Neural cell (in vitro differentiated cells): ENCODE measurements at regions not wholly inside any gene's neighbourhood (a gene's known extent, or its start where the extent isn't known, plus 50 kb on each side); places are given as distances from the start of the nearest gene placed in this dataset.

Experiments
- H2AFZ ChIP-seq: fragments of 200-600, 300-800 bp; sonication (generic), shearing (Covaris generic); 2 replicates; pipeline ENCODE4 v1.6.0; 2014; ENCODE audit warnings: low read depth, mild to moderate bottlenecking, antibody characterized with exemption, low read length, moderate library complexity
- H3F3A ChIP-seq: fragments of 200-600 bp; shearing (Covaris generic); 2 replicates; pipeline ENCODE4 v1.6.1; 2016; ENCODE audit warnings: mild to moderate bottlenecking, moderate library complexity, mixed read lengths, antibody characterized with exemption, low read length; ENCODE audit not compliant: insufficient read depth, poor library complexity, severe bottlenecking
- H3K27ac ChIP-seq: fragments of 200-600, 300-800 bp; sonication (generic), shearing (Covaris generic); 2 replicates; pipeline ENCODE4 v1.5.1; 2014; ENCODE audit warnings: mild to moderate bottlenecking, low read length, moderate library complexity
- H3K27me3 ChIP-seq: fragments of 300-800, 200-600 bp; sonication (generic), shearing (Covaris generic); 2 replicates; pipeline ENCODE4 v1.6.0; 2014; ENCODE audit warnings: mild to moderate bottlenecking, low read depth, low read length, moderate library complexity; ENCODE audit not compliant: insufficient read depth
- H3K36me3 ChIP-seq: fragments of 300-800, 200-600 bp; sonication (generic), shearing (Covaris generic); 2 replicates; pipeline ENCODE4 v1.5.1; 2014; ENCODE audit warnings: mild to moderate bottlenecking, antibody characterized with exemption, low read length, moderate library complexity; ENCODE audit not compliant: insufficient read depth
- H3K4me2 ChIP-seq: fragments of 300-800, 200-600 bp; sonication (generic), shearing (Covaris generic); 2 replicates; pipeline ENCODE4 v1.6.0; 2014; ENCODE audit warnings: mild to moderate bottlenecking, low read length
- H3K4me3 ChIP-seq: fragments of 300-800, 200-600 bp; sonication (generic), shearing (Covaris generic); 2 replicates; pipeline ENCODE4 v1.5.1; 2014; ENCODE audit warnings: mild to moderate bottlenecking, low read length, moderate library complexity
- H3K79me2 ChIP-seq: fragments of 200-600 bp; shearing (Covaris generic); replicated peaks from 2 replicates; pipeline ENCODE4 v1.6.0; 2014; ENCODE audit warnings: mild to moderate bottlenecking, low read length, moderate library complexity; ENCODE audit not compliant: insufficient read depth
- H3K9ac ChIP-seq: fragments of 300-800, 200-600 bp; sonication (generic), shearing (Covaris generic); 2 replicates; pipeline ENCODE4 v1.6.1; 2016; ENCODE audit warnings: mild to moderate bottlenecking, low read length, mixed read lengths
- H3K9me2 ChIP-seq: fragments of 200-600 bp; shearing (Covaris generic); 2 replicates; pipeline ENCODE4 v1.6.1; 2016; ENCODE audit warnings: mild to moderate bottlenecking, low read length, mixed read lengths; ENCODE audit not compliant: insufficient read depth
- H3K9me3 ChIP-seq: fragments of 200-600, 300-800 bp; sonication (generic), shearing (Covaris generic); 2 replicates; pipeline ENCODE4 v1.6.1; 2016; ENCODE audit warnings: mild to moderate bottlenecking, mixed run types, low read length, moderate library complexity, mixed read lengths
- H4K20me1 ChIP-seq: fragments of 200-600 bp; shearing (Covaris generic); 2 replicates; pipeline ENCODE4 v1.6.1; 2016; ENCODE audit warnings: mild to moderate bottlenecking, mixed run types; ENCODE audit not compliant: insufficient read depth
- CTCF ChIP-seq: fragments of 450-650 bp; IDR thresholded peaks from 2 replicates; pipeline ENCODE4 v1.5.1; 2014; ENCODE audit warnings: antibody characterized with exemption, mild to moderate bottlenecking, moderate library complexity; ENCODE audit not compliant: poor library complexity, severe bottlenecking
- EP300 ChIP-seq: fragments of 450-650 bp; conservative IDR thresholded peaks from 2 replicates; pipeline ENCODE4 v1.6.1; 2014; ENCODE audit warnings: antibody characterized with exemption, mild to moderate bottlenecking, moderate library complexity; ENCODE audit not compliant: poor library complexity, severe bottlenecking
- EZH2 ChIP-seq: fragments of 200-600, 300-800 bp; shearing (Covaris generic), sonication (generic); IDR thresholded peaks from 2 replicates; pipeline ENCODE4 v1.6.1; 2014; ENCODE audit warnings: antibody characterized with exemption, low read length, borderline replicate concordance, mild to moderate bottlenecking; ENCODE audit not compliant: insufficient read depth, poor library complexity, severe bottlenecking
- MXI1 ChIP-seq: fragments of 450-650 bp; conservative IDR thresholded peaks from 2 replicates; pipeline ENCODE4 v1.6.1; 2014; ENCODE audit warnings: antibody characterized with exemption, mild to moderate bottlenecking; ENCODE audit not compliant: poor library complexity, severe bottlenecking
- POLR2AphosphoS5 ChIP-seq: IDR thresholded peaks from 2 replicates; pipeline ENCODE4 v1.6.1; 2012
- RAD21 ChIP-seq: fragments of 450-650 bp; conservative IDR thresholded peaks from 2 replicates; pipeline ENCODE4 v1.6.1; 2014; ENCODE audit warnings: antibody characterized with exemption, mild to moderate bottlenecking, moderate library complexity
- REST ChIP-seq: IDR thresholded peaks from 2 replicates; pipeline ENCODE4 v1.6.1; 2012; ENCODE audit warnings: borderline replicate concordance
- SMC3 ChIP-seq: fragments of 450-650 bp; conservative IDR thresholded peaks from 2 replicates; pipeline ENCODE4 v1.6.1; 2014; ENCODE audit warnings: antibody characterized with exemption, mild to moderate bottlenecking, moderate library complexity; ENCODE audit not compliant: poor library complexity
- TAF1 ChIP-seq: IDR thresholded peaks from 2 replicates; pipeline ENCODE4 v1.6.1; 2012; ENCODE audit warnings: low read depth

- H3K4me2 ChIP-seq: no peak overlapping the region
- H3K4me3 ChIP-seq: no peak overlapping the region
Measured at GRCh38 chr10:2964632-2965296, 102.6 kb upstream of the PFKP start.

More at GRCh38 chr10:2964632-2965296, 102.6 kb upstream of the PFKP start:
- Histone ChIP-seq H3K9me3 (no peaks in the 10 kb centered on the region), H3K27me3 (no peaks in the 10 kb centered on the region), H3K27ac (no peak overlapping the region), H2AFZ (no peak overlapping the region), H3K9ac (no peak overlapping the region), H3K79me2 (no peaks in the 10 kb centered on the region), H3F3A (no peaks in the 10 kb centered on the region), H4K20me1 (no peaks in the 10 kb centered on the region), H3K9me2 (no peaks in the 10 kb centered on the region), H3K36me3 (no peaks in the 10 kb centered on the region)
- TF ChIP-seq POLR2AphosphoS5 (no peak), CTCF (no peak), TAF1 (no peak), EP300 (no peak), EZH2 (no peak), MXI1 (no peak), REST (no peak), RAD21 (no peak), SMC3 (no peak)
